Ureter (tissue), 1 donor: ENCODE measurements at regions not wholly inside any gene's neighbourhood (a gene's known extent, or its start where the extent isn't known, plus 50 kb on each side); places are given as distances from the start of the nearest gene placed in this dataset.

ENCODE experiments used
- DNase-seq: peaks from one replicate; pipeline ENCODE4 v3.0.0-alpha.2; 2020; ENCODE audit warnings: low spot score
- donor health status: DM: yes; HTN: yes; CAD: no.

DNA sequence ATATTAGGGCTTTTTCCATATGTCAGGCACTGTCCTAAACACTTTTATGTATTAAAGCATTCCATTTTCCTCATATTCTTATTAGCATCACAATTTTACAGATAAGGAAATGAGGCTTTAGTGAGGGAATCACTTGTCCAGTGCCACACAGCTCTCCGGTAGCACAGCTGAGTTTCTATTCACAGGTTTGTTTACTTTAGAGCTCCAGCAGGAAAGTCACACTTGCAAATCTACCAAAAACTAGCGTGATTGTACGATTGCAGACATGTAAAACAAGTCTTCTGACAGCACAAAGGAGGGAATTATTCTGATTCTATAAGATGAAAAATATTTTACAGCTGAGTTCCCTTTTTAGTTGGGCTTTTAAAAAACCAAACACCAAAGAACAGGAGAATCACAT is 472.1 kb downstream of the TMA16 start:
- DNase-seq: no peak

DNA sequence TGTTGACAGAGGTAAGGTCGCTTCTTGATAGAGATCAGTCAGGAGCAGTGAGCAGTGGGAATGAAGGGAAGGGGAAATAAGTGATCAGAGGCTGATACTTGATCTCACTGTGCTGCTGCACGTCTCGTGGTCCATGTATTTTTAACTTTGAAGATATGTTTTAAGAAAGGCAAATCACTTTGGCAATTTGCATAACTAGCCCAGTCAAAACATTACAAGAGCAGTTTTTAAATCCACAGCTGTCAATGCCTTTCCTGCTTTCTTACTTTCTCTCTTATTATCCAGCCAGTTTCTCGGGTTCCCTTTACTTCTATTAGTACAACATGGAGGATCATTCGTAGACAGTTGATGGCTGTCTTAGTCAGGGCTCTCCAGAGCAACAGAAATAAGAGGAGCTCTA is 472.8 kb downstream of the TMA16 start:
- DNase-seq: no peak

DNA sequence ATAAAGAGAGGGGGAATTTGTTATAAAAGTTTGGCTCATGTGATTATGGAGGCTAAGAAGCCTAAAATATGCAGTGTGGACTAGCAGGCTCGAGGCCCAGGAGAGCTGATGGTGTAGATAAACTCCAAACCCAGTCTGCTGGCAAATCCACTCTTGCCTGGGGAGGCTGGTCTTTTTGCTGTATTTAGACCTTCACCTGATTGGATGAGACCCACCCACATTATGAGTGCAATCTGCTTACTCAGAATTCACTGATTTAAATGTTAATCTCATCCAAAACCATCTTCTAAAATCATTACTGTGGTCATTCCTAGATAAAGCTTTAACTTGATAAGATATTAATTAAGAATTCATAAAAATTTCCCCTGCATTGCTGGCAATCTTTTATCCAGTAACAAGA is 473.2 kb downstream of the TMA16 start:
- no peak for DNase-seq

DNA sequence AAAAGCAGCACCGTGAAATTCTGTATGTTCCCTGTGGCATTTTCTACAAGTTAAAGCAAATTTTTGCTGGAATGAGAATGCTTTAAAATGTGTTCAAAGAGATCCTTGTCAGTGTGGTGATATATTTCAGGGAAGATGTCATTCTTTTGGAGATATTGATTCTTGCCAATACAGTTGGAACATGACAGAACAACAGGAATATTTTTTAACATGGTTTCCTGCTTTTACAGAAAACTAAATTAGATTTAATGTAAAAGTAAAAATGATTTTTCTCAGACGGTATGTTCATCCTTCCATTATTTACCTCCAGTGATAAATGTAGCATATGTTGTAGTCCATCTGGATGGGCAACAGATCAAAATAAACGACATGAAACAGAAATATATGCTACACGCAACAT is 474.8 kb downstream of the TMA16 start:
- no peak for DNase-seq

DNA sequence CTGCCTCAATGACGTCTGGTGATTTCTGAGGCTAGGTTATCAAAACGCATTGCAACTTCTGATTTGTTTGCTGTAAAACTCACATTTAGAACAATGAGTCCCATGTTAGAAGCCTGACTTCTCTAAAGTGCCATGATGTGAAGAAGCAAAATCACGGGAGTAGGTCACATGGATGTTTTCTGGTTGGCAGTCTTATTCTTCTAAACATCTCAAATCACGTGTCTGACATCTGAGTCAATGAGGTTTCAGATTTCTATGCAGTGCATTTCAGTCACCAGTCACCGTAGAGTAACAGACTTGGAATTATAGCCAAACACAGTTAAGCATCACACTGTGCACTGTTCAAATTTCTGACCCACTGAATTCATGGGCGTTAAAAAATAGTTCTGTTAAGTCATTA is 482.1 kb downstream of the TMA16 start:
- DNase-seq: no peak

DNA sequence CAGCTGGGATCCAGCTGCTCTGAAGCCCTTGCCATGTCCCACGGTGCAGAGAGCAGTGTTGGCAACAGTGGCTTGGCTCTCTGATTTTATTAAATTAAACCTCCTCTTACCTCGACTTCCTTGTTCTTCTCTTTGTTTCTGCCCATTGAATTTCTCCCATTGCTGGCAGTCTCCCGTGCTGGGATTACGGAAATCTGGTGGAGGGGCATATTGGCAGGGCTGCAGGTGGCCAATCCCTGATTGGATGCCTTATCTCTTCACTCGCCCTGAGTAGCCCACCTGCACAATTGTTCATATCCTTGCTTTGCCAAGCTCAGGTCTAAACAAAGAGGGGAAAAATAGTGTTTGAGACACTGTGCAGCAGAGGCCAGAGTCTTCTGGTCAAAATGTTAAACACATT is 493.9 kb downstream of the TMA16 start:
- DNase-seq: no peak

DNA sequence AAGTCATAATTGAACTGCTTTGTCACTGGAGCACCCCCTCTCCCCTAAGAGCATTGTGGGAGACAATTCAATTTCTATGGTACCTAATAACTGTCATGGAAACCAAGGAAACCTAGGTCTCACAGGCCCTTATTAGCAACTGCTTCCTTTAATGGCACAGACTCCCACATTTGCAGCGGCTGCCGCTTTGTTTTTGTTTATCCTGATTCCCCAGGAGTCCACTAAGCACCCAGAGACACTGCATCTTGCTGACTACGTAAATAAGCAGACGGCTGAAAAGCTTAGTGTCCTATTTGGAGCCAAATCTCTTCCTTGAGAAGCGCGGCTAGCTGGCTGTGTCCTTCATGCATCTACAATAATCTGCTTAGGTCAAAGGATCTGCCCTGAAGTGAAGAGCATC is 494.4 kb downstream of the TMA16 start:
- DNase-seq: no peak

DNA sequence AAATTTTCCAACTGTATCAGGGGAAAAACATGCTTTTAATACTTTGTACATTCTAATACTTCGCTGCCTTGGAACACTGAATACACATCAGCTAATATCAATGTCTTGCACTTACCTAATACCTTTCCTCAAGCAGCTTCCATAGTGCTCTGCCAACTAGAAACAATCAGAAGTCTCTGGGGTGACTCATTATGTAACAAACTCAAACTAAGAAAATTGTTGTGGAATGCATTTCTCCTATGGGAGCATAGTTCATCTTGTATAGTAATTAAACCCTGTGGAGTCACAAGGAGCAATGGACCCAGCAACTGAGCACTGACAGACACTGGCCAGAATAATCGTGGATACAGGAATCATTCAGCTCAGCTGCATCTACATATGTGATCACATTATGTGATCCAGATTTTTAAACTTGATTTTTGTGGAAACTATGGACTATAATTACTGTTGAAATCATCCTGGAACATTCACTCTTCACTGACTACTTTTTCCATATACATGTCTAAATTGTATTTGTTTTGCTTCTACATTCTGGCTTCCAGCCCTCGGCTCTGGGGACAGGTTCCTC is 496.9 kb downstream of the TMA16 start:
- no peak for DNase-seq

DNA sequence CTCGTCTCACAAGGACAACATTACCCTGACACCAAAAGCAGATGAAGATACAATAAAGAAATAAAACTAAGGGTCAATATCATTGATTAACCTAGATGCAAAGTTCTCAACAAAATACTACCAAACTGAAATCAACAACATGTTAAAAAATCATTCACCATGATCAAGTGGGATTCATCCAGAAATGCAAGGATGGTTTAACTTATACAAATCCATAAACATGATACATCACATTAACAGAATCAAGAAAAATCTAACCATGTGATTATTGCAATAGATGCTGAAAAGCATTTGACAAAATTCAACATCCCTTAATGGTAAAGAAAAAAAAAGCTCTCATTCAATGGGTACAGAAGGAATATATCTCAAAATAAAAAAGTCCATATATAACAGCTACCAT is 514.9 kb downstream of the TMA16 start:
- no peak for DNase-seq

DNA sequence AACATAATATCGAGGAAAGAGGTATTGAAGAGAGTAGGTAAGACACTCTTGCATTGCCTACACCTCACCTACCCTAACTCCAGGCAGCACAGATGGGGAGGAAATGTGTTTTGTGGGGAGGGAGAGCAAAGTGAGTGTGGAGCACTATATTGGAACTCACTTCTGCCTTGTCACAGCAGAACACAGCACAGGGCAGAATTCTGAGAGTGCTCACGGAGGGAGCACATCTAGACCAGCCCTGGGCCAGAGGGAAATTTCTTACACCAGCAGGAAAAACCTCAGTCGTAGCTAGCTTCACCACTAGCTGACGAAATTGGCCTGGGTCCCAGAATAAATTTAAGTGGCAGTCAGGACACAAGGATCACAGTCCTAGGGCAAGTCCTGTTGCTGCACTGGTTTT is 517.3 kb downstream of the TMA16 start:
- no peak for DNase-seq

DNA sequence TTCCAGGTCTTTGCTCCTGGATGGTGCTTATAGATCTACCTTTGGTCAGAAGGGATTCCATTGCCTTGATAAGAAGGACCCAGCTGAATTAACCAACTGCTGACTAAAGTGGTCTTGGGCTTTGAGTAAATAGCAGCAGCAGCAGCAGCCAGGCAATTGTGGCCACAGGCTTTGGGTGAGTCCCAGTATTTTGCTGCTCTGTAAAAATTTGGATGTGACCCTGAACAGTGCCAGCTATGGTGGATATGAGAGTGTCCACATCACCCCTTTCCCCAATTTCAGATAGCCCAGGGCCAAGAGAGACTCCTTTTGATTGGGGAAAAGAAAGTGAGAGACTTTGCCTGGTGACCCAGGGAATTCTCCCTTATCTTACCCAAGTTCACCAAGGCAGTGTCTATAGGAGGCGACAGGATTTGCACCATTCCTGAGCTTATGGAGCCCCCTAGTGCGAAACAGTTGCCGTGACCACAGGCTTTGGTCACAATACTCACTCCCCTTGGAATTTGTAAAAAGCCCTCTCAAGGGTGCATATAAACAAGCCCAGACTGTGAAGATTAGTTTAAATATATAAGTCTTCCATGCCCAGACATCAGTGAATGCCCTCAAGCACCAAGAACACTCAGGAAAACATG is 518.0 kb downstream of the TMA16 start:
- DNase-seq: no peak

DNA sequence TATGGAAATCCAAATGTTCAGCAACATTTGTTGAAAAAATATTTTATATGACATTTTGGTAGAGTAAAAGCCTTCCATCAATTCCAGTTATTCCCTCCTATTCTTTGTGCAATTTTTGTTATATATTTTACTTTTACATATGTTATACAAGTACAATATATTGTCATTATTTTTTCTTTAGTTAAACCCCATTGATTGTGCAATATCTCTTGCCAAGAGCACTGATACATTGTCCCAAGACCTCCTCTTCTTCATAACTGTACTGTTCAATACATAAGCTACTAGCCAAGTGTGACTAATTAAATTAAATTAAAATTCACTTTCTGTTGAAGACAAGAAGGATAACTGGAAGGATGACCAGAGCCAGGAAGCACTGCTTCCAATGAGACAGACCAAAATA is 527.5 kb downstream of the TMA16 start:
- DNase-seq: no peak

DNA sequence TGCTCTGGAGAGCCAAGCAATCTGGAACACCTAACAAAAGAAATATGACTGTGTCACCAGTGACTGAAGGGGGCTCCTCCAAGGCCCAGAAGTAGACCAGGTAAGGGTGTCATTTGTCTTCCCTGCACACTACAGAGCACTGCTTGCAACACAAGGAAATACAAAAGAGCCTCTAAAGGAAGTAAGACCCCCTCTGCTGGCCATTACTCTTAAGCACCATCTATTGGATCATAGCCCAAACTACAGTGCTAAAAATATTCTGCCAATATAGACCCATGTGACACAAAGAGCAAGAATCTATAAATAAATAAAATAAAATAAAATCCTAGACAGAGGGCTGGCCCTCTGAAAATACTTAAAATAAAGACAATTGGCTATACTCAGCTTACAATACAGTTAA is 528.7 kb downstream of the TMA16 start:
- DNase-seq: no peak

DNA sequence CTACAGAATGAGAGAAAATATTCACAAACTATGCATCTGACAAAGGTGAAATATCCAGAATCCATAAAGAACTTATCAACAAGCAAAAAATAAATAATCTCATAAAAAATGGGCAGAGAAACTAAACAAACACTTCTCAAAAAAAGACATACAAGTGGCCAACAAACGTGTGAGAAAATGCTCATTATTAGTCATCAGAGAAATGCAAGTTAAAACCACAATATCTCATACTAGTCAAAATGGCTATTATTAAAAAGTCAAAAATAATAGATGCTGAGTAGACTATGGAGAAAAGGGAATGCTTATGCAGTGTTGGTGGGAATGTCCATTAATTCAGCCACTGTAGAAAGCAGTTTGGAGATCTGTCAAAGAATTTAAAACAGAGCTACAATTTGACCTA is 533.3 kb downstream of the TMA16 start:
- DNase-seq: no peak

DNA sequence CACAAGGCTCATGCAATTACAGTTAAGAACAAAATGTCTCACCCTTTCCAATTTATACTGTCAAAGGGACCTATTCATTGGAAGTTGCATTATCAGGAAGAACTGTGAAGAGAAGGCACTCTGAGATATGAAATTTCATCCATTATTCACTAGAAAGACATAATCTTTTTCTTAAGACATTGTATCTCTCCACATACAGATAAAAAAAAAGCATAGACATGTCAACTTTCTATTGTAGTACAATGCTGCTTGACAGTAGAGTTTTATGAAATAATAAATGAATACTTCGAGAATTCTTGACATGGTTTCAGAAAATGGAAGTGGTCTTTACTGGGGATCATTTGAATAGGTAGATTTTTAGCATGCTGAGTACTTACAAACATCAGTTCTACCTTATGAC is 545.0 kb downstream of the TMA16 start:
- DNase-seq: no peak

DNA sequence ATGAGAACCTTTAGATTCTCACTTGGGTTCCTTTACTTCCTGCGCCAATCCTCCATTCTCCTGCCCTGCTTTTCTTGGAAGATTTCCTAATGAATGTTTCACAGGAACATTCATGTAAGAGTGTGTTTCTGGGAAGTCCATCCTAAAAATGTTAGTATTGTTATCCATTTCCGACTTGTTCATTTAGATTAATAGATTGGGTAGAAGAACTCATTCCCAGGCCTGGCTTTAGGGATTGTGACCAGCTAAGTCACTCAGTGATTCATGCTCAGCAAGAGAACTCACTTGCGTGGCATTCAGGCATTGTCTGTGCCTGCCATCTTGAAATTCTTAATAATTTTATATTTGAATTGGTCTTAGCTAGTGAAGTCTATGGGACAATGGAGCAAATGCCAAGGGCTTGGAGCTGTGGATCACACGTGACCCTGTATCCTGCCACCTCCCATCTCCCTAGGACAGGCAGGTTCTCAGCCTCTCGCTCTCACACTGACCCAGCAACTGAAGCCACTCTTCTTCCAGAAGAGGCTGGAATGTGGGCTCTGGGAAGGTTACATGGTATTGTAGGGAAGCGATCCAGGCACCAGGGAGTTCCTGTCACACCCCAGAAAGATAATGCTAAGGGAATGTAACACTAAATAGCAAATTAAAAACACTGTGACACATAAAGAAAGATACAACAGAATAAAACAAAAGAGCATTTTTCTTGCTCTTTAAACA is 562.1 kb downstream of the TMA16 start:
- no peak for DNase-seq

DNA sequence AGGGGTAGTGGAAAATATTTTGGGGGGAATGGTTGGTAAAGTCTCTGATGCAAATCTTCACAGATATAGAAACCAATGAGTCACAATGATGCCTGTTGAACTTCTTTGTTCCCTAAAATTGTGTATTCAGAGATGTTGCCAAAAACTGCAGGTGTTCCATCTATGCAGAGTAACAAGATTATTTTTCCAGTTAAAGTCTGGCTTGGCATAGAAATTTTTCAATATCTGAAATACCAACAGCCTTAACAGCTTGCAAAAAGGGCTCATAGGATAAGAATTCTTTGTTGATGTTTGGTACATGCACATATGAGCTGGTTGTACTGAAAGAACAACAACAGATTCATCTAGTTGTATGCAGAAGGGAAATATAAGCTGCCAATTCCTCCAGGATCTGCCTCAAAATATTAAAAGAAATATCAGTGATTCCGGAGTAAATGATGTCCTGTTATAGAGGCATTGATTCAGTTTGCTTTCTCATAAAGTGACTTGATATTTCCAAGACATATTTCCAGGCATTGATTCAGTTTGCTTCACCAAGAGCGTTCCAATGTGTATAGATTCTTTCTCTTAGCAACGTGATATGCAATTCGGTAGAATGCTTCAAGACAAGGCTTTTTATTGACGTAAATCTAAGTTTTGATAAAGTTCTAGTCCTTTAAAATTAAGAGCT is 564.4 kb downstream of the TMA16 start:
- DNase-seq: no peak

DNA sequence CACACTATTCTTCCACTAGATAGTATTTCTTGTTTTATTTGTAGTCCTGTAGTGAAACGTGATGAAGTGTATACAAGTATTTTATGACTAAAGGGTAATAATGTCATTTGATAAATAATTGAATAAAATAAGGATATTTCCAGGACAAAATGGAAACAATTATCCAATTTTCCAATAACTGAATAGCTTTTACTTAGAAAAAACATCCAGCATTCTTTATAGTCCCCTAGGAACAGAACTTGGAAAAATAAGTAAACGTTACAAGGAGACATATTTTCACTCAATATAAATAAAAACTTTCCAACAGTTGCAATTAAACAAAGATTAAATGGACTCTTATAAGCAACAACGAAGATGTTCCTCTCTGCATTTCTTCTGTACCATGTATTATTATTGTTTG is 566.0 kb downstream of the TMA16 start:
- DNase-seq: no peak

DNA sequence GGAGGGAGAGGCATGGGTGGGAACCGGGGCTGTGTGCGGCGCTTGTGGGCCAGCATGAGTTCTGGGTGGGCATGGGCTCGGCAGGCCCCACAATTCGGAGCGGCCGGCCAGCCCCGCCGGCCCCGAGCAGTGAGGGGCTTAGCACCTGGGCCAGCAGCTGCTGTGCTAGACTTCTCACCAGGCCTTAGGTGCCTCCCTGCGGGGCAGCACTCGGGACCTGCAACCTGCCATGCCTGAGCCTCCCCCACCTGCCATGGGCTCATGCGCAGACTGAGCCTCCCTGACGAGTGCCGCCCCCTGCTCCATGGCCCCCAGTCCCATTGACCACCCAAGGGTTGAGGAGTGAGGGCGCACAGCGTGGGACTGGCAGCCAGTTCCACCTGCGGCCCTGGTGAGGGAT is 573.9 kb downstream of the TMA16 start:
- DNase-seq: no peak

DNA sequence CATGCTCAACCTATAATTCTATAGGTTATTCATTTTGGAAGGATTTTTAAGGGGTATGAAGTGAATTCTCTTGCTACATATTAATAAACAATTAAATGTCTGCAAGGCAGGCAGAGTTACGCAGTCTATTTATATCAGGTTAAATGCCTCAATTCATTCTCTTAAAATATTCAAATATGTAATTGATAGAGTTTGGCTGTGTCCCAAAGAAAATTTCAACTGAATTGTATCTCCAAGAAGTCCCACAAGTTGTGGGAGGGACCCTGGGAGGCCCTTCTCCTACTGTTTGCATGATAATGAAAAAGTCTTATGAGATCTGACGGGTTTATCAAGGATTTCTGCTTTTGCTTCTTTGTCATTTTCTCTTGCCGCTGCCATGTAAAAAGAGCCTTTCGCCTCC is 576.1 kb downstream of the TMA16 start:
- DNase-seq: no peak

DNA sequence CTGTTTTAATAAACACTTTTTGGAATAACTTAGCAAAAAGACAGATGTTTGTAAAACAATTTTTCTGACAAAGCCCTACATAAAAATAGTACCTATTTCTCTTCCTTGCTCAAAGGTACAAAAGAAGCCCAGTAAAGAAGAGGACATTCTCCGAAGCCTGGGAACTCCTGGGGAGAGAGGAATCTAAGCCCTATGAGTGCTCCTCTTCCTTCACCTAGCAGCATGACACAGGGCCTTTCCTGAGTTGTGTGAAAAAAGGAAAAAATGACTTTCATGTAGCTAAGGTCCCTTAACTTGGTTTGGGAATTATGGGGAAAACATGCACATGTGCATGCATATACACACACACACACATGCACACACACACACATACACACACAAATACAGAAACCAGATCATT is 586.9 kb downstream of the TMA16 start:
- DNase-seq: no peak

DNA sequence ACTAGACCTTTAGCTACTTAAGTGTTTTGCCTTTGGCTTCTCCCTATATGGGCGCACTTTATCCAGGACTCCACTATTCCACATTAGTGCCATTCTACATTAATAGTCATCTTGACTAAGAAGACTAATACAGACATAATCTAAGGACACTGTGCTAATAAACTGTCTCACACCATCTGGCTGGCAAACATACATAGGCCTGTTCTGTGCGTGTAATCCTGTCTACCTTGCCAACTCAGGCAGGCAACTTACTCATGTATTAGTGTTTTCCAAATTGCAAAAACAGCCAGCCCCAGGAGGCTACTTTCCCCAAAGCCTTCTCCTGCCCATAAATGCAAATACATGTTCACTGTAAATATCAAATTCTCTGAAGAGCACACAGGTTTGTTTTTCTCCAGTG is 587.3 kb downstream of the TMA16 start:
- DNase-seq: no peak

DNA sequence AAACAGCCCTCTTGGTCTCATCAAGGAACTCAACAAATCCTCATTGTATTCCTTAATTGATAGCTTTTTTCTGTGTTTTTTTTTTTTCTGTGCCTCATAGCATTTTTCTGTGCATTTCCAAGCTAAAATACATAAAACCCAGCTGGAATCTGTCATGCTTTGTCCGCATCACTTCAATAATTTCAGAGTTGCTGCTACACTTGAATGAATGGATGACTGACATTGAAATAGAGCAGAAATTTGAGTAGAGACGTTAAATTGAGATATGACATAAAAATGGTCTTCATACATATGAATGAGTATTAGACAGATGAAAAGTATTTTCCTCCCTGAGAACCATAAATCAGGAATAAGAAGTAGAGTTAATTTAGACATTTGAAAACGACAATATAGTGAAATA is 593.2 kb downstream of the TMA16 start:
- DNase-seq: no peak
